Activated CD4-positive, alpha-beta T cell treated with anti-CD3 and anti-CD28 coated beads, Interleukin-2, amount 50 U/mL, for 48 hours (primary cell): ENCODE measurements at regions not wholly inside any gene's neighbourhood (a gene's known extent, or its start where the extent isn't known, plus 50 kb on each side); places are given as distances from the start of the nearest gene placed in this dataset.
"Not testable (repeated sequence)": the region's sequence is repeated elsewhere in the genome, so short reads cannot be mapped to it uniquely, and the experiment has no call there.

Source experiments
- DNase-seq, 2 experiments: peaks; one replicate each; pipeline ENCODE4 v3.0.0-alpha.2; 2020

DNA sequence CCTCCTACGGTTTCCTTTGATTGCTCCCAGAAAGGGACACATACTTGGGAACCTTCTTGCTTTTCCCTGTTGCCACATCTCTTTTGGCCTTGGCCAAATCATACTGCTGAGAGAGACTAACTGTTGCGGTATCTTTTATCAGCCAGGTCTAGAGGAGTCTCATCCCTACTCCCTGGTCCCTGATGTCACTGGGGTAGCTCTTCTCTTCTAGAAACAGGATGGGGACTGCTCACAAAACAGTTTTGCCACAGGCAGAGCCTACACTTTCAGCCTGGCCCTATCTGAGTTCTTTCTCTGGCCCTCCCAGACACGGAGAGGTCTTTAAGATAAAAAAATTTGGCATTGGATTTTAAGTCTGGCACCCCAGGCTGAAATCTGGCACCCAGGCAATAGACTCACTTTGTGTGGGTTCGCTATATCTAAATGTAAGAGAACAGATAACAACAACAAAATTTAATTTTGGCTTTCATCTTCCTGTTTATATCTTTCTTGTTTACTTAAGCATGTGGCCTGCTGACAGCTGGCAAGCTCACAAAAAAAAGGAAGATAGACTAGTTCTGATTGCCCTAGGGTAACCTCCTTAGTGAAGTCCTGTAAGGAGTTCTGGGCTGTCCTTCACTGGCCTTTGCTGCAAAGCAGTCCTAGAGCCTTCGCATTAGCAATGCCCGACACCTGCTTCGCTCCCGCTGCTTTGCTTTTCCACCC lies 228.3 kb upstream of the NPVF start:
- no peak for DNase-seq

- no peak for DNase-seq
Measured at GRCh38 chr7:25459057-25459456, 230.8 kb upstream of the NPVF start.

GRCh38 chr7:25460433-25460832 lies 232.1 kb upstream of the NPVF start:
- DNase-seq: no peak

DNA sequence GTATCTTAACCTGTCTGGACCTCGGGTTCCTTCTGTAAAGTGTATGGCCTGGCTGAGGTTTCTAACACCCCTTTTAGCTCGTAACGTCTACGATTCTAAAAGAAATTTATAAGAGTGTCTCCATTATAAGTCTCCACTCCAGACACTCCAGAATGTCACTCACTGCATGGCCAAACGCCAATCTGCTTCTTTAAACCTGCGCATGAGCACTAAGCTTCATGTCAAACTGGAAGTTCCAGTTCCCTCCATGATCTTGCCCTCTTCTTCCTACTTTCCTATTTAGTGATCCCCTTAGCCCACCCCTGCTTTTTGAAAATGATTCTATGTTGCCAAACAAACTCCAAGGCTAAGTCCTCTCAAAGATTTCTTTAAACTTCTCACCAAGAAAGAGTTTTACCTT lies 241.4 kb upstream of the NPVF start:
- DNase-seq: no peak

DNA sequence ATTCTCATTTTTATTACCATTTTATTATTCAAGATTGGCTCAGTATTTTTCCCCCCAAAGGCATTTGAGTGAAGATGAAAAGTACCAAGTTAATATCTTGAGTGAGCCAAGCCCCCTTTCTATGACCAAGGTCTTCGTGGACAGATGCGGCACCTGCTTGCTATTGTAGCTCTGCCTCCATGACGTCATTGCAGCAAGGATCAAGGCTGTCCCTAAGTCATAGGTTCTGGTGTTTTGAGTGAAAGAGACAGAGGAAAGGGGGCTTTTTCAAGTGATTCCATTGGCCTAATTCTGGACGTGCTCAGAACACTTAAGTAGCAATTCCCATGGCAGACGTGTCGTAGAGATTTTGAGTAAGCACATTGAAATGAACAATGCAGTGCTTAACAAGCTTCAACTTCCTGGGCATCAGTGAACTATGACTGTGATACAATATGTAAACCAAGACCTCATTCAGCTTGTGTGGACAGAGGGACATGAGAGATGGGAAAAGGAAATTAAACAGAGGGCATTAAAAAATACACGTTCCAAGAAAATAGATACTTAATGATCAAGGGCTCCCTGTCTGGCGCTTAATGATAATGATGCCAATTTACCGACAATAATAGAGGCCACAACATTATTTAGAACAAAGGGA lies 248.7 kb upstream of the NPVF start:
- no peak for DNase-seq

DNA sequence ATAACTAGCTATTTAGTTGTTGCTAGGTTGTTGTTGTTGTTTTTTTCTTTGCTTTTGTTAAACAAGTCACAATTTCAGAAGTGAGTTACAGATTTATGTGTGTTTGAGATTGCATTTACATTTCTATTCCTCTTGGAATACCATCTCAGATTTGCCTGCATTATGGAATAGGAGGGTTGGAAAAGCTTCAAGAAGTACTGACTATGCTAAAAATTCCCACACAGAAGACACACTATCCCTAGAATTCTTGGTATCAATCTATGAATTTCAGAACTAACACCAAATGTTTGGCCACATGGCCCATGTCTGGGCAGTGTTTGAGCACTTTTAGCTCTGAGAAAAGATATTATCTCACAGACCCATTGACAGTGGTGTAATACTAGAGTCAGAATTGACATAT lies 249.9 kb upstream of the NPVF start:
- DNase-seq: not testable (repeated sequence)

DNA sequence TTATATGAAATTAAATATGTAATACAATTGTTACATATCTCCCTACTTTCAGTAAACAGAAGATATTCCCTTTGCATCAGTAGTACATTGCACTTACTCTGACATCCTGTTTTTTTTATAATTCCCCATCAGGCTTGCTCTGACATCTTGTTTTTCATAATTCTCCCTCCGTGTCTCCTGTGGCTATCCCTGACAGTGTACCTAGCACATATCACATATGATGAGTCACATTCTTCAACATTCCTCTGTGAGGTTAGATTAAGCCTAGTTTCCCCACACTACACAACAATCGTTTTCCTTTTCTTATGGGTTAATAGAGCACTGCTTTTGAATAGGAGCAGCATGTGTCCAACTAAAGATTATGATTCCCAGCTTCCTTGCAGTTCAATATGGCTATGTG lies 250.6 kb upstream of the NPVF start:
- DNase-seq: no peak

- DNase-seq: no peak
Measured at GRCh38 chr7:25481891-25482290, 253.6 kb upstream of the NPVF start.

DNA sequence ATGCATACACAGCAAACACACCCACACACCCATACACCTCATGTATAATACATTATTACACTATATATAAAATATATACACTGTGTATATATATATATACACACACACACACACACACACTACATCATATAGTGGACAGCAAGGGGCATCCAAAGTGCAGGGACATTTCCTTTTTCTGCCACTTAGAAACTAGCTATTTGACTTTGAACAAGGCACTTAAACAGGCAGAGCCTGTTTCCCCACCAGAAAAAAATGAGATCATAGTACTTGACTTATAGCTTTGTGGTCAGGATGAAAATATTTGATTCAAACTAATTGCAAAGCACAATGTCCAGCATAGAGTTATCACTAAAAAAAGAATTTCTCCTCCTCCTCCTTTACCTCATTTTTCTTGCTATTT lies 254.3 kb upstream of the NPVF start:
- DNase-seq: no peak

DNA sequence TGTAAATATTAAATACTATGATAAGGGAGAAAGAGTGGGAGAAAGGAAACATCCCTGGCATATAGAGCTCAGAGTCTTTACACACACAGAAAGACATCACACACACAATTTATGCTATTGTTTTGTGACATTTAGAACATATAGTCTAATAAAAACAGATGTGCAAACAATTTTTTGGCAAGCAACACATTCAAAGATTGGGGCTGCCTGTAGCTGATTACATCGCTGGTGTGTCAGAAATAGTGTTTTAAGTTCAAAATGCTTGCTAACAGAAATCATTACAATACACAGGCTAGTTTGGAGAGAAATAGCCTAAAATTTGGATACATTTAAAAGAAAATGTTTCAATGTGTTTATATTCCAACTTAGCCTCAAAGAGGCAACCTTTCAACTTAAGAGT lies 256.7 kb upstream of the NPVF start:
- no peak for DNase-seq

- no peak for DNase-seq
Measured at GRCh38 chr7:25486656-25487055, 258.4 kb upstream of the NPVF start.

DNA sequence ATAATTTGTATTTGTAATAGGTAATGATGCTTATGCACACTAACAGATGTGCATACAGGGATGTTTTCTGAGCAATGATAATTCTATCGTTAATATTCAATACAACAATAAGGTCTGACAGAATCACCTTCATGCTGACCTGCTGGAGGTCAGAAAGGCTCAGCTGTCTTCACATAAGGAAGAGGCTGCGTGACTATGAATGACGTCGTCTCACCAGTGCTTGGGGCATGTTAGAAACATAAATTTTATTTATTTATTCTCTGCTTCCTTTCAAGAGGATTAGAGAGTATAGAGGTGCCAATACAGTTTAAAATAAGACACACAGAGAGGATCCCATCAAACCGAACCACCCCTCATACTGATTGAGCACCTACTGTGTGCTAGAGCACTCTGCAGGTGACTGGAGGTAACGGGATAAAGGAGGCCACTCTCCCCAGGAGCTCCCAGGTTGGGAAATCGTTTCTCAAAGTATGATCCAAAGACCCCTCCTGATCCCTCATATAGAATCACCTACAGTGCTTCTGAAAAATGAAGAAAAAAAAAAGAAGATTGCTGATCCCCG lies 265.6 kb upstream of the NPVF start:
- no peak for DNase-seq

GRCh38 chr7:25494896-25495295 lies 266.6 kb upstream of the NPVF start:
- DNase-seq: no peak

- no peak for DNase-seq
Measured at GRCh38 chr7:25495342-25496250, 267.3 kb upstream of the NPVF start.

DNA sequence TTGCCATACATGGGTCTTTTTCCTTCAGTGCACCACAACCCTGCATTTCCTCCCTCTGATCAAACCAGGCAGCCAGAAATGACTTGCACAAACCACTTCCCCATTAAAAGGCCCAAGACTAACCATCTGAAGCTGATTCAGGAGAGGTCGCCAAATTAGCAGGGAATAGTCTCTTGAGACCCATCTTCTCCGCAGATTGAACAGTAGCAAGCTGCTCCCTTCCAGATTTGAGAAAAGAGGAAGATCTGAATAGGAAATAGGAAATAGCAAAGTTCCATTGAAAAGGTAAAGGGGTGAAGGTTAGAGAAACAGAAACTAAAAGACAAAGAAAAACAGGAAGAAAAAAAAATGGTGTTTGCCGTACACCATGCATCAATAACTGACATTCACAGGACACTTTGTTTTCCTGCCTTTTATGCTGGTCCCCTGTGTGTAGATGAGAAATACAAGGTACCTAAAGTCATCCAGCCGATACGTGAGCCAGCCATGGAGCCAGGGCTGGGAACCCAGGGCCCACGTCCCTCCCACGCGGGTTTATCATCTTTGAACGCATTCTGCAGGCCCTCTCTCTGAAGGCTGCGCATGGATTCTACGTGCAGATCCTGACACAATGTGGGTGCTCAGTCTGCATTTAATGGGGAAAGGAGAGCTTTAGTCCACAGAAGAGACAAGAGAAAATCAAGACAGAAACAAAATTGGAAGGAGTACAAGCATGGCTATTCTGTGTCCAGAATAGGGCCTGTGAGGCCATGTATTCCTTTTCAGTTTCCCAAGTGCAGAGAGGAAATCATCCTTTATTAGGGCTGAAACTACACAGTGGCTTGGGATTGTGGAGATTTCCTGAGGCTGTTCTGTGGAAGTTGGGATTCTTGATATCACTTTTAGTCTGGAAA lies 268.4 kb upstream of the NPVF start:
- no peak for DNase-seq

GRCh38 chr7:25500393-25500921 lies 272.2 kb upstream of the NPVF start:
- no peak for DNase-seq

DNA sequence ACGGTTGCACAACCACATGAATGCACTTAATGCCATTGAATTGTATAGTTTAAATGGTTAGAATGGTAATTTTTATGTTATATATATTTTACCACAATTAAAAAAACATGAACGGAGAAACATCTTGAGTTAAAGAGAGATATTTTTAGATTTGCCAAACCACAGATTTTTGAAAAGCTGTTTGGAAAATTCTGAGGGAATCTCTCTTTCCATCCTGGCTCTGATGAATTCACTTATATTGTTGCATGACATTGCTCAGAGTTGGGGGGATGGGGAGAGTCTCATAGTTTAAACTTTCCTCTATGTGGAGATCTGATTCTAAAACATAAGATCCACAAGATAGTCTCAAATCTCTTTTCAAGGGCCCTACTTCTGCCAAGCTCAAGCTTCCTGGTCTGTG lies 275.0 kb upstream of the NPVF start:
- no peak for DNase-seq

DNA sequence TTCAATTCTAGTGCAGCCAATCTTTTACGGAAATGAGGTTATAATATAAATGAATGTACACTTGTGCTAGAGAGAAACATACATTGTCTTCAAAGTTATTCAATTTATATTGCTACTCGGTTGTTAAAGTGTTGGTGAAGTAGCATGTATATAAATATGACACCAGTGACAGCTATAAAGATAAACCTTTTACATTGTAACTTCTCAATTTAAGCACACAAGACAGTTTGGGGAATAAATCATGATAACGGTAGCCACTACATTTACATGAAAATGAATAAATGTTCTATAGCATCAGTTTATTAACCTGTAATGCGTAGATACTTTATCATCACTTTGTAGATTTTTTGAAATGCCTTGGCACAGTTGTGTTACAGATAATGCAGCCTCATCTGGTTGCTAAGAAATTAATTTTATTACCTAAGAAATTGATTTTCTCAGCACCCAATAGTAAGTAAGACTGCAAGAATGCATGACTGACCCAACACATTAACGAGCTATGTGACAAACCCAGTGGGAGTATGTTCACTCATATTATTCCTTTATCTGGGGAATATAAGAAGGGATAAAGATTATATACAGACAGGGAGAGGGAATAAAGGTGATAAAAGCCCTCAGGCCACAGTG lies 283.9 kb upstream of the NPVF start:
- no peak for DNase-seq

- DNase-seq: no peak
Measured at GRCh38 chr7:25515633-25516275, 287.5 kb upstream of the NPVF start.

GRCh38 chr7:25517906-25518305 lies 289.6 kb upstream of the NPVF start:
- DNase-seq: no peak

DNA sequence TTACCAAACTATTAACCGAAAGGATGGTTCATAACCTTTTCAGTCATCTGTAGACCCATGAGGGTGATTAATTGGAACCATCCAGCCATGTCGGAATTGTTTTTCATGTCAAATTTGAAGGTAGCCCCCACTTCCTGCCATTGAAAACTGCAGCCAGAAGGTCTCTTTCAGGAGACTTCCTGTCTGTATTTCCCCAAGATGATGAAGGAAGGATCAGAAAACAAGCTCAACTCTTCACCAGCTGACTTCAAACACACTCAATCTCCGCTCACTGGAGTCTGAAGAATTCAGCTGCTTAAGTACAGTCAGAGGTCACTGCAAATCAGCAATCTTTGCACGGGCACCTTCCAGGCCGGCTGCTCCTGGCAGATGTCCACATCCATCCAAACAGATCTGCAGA lies 291.7 kb upstream of the NPVF start:
- DNase-seq: no peak
